AG08395 (cell line): ENCODE measurements at regions not wholly inside any gene's neighbourhood (a gene's known extent, or its start where the extent isn't known, plus 50 kb on each side); places are given as distances from the start of the nearest gene placed in this dataset.
A peak's percentile ranks its signal among the peaks of the same experiment; 100 is the strongest.
"Not testable (repeated sequence)": the region's sequence is repeated elsewhere in the genome, so short reads cannot be mapped to it uniquely, and the experiment has no call there.

Experiments used
- DNase-seq: peaks from one replicate; pipeline ENCODE4 v3.0.0; 2012; ENCODE audit warnings: mixed read lengths, low spot score

DNA sequence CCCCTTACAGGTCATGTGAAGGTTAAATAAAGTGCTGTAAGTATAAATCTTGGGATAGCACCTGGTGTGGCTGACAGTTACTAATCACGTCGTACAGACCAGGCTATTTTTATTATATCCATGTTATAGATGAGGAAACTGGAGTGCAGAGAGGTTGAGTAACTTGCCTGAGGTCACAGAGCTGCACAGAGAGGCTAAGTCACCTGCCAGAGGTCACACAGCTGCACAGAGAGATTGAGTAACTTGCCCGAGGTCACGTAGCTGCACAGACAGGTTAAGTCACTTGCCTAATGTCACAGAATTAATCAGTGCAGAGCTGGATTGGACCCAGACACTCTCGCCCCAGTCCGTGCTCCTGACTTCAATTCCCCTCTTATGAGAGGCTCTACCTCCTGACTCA is 171.5 kb downstream of the NUP210 start:
- no peak for DNase-seq

DNA sequence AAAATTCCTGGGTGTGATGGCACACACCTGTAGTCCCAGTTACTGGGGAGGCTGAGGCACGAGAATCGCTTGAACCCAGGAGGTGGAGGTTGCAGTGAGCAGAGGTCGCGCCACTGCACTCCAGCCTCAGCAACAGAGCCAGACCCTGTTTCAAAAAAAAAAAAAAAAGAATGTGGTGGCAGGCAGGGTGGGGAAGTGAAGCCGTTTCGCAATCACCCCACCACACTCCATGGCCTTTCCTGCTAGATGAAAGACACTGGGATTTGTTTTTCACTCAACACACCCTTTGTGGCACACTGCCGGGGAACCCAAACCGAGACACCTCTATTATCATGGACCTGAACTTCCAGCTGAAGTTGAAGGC is 172.4 kb upstream of the IQSEC1 start:
- no peak for DNase-seq

DNA sequence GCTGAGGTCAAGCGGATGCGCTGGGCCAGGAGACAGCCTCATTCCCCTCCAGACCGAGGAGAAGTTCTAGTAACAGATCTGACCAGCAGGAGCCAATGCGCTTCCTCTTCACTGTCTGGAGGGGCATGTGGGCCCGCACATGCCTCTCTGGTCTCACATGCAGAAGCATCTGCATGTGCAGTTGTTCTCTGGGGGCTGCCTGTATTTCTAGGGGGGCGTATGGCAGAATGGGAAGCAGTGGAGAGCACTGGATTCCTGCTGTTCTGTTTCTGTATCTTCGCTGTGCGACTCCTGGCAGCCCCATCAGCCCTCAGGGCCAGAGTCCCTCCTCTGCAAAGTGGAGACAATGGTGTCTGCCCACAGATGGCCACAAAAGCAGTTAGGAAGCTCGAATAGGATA is 170.4 kb upstream of the IQSEC1 start:
- no peak for DNase-seq

DNA sequence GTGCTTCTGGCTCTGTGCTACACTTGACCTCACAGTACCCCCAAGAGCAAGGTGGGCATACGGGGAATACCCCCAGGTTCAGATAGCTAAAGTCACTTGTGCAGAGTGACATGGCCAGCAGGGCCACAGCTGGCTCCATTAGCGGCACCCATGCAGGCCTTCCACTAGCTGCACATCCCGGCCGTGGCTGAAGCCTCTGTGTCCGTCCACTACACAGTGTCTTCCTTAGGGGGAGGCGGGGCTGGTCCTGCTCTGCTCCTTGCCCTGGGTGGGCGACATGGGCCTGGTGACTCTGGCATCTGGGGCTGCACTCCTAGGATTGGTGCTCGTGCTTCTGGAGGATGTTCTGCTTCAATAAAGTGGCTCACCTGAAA is 169.1 kb upstream of the IQSEC1 start:
- no peak for DNase-seq

DNA sequence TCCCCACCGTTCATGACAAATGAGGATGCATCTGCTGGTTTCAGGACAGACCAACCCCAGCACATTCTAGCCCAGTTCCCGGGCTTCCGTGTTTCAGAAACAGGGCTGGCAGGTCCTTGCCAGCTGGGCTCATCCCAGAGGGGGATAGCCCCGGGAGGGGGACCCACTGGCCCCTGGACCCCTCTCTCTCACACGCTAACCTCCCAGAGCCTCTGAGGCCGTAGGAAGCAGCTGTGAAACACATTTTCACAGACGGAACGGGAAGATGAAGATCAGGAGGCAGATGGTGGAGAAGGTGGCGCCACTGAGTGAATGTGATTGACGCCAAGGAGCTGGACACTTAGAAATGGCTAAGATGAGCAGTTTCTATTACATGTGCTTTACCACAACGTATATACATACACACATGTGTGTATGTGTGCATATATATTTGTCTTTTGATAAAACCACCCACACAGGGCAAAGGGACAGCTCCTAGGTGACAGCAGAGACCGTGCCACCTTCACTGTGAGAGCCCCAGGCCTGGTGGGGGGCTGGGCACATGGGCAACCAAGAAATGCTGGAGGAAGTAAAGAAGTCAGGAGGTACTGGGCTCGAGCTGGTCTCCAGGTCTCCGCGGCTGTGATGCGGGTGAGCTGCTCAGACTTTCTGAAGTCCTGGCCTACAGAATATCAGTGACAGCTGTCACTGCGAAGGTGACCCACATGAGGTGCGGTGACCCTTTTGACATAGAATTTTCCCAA is 168.6 kb upstream of the IQSEC1 start:
- no peak for DNase-seq

DNA sequence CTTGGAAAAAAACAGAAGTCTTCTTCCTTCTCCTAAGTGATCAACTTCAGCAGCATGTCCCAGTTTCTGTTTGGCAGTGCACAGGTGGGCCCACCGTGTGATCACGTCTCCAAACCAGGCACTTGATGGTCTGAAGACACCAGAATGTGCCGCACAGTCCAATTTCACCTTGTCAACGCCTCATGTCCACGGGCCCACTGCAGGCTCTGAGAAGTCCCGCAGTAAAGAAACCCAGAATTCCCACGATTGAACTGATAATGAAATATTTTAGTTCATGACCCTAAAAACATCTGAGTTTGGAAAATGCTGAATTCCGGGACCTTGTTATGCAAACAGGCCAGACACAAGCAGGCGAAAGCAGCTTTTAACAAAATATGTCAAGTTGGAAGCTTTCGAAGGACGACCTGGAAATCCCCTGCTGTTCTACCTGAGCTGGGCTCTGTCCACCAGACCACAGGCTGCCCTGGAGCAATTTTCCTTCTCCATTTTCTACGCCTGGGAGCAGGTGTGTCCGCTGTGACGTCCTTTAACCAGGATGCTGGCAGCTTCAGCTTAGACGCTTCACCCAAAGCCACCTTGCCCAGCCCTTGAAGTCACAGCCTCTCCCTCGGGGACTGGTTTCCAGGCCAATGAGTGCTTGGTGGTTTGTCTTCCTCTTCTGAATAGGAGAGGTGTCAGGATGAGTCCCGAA is 167.8 kb upstream of the IQSEC1 start:
- no peak for DNase-seq

DNA sequence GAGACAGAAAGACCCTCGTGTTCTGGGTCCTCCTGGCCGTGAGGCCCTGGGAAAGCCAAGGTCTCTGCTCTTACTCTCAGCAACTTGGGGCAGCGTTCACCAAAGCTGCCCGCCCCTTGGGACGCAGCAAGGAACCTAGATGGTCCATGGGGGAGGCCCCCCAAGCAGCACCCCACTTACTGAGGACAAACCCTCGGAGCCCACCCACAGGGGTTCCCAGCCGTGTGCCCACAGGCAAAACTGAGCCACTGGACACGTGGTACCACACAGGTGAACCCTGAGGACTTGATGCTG is 166.2 kb upstream of the IQSEC1 start:
- no peak for DNase-seq

DNA sequence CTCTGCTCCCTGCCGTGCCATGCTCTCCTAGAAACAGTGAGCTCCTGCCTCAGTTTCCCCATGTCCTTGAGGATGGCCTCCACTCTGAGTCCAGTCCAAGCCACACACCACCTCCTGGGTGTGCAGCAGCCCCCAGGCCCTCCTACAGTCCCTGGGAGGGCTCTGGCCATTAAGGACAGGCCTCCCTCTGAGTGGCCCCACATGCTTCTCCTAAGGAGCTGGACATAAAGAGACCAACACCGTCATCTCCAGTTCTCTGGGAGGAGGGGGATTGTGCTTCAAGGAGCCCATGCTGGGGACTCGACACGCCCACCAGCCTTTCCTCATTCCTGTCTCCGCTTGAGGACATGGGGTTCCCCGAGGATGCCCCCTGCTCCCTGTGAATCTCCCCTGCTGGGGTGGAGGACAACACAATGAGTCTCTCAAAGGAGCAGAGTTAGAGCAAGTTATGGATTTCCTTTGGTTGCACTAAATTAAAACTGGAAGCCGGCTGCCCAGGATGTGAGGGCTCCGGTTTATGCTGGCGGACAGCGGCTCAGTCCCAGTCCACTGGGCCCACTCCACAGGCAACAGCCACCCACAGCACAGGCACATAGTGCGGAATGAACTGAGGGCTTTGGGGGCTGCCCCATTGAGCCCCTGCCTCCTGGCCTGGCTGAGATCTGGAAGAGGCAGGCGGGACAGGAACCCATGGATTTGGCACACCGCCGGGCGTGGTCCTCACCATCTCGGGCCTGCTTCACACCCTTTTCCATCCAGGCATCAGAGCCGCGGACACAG is 165.6 kb upstream of the IQSEC1 start:
- no peak for DNase-seq

DNA sequence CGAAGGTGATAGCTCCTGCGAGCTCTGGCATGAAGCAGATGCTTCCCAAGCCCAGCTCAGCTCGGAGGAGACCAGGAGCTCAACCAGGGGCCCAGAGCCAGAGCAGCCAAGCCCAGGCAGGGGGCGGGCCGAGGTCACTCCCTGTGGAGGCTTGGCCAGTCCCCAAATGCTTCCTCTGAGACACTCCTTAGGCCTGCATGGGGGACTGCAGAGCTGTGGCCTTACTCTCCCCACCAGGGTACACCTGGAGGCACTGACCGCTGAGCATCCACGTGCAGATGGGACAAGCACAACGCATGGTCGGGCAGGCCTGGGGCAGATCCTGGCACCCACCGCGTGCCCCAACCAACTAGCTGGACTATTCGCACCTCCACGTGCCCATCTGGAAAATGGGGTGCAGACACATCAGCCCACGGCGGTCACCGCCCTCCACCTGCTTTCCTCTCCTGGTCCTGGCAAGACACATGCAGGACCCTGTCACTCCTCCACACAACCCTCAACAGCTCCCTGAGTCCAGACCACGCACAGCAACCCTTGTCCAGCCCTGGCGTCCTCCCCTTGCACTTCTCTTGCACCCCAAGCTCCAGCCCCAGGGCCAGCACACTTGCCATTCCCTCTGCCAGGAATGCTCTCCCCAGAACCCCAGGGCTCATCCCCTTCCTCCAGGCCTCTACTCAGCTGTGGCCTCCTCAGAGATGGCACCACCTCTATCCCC is 164.7 kb upstream of the IQSEC1 start:
- no peak for DNase-seq

DNA sequence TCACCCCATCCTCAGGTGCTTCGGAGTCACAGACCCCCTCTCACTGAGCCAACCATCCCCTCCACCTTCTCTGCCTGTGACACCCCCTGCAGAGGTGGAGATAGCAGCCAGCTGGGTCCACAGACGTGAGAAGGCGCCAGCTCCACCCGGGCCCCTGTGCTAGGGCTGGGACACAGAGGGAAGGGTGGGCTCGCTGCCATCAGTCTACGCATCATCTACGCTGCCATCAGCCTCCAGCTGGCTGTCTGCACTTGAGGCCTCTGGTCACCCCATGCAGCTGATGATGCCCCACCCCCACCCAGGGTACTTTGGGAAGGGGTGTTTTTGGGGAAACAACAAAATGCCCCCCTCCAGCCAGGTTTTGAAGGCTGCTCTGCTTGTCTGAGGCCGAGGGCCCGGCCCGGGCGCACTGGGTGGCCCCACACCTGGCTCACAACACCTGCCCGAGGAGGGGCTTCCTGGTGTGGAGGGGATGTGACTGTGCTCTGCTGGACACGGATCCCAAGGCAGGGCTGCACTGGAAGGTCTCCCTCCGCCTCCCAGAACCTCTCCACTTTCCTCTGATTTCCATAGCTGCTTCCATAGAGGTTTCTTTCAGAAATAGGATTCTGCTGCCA is 163.4 kb upstream of the IQSEC1 start:
- DNase-seq, result no peak

DNA sequence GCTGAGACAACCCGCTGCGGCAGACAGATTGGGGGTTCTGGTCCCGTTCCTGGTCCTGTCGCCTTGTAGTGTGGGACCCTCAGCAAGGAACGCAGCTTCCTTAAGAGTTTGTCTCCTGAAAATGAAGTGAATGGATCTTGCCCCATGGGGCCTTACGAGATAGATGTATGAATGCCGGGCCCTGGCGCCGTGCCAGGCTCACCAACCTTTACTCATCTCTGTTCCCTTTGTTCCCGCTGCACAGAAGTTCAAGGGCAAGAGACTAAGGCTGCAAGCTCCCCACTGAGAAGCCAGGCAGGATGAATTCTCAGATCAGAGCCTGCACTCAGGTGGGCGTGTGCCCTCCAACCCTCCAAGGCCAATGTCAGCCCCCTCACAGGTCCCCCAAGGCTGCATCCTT is 162.7 kb upstream of the IQSEC1 start:
- no peak for DNase-seq

DNA sequence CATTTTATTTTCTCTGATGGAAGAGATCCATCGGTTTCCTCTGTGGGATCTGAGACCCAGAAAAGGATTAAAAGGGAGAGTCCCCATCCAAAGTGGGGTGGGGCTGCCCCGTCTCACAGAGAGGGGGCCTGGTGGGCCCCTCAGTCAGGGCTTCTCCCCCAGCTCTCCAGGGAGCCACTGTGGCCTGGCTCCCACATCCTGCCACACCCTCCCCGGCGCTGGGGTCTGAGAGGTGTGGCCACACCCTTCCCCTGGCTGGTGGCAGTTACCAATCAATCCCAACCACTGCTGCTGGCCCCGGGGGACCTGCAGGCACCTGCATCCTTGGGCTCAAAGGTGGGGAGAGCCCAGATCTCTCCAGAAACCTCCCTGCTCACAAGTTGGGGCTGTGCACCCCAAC is 161.8 kb upstream of the IQSEC1 start:
- DNase-seq, result no peak

DNA sequence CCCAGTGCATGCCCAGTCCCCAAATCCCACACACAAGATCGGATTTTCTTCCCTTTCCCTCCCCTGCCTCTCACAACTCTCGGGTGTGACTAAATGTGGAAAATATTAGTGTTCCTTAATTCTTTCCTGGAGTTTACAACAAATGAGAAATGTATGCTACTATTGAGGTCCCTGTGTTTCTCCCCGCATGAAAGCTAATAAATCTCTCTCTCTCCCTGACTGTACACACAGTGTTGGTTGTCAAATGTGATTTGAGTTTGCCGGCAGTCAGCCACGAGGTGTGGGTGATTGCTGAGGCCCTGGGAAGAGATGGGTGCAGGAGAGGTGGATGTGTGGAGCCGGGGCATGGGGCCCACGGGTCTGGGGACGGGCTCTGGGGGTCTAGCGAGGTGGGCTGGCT is 161.4 kb upstream of the IQSEC1 start:
- DNase-seq, result no peak

DNA sequence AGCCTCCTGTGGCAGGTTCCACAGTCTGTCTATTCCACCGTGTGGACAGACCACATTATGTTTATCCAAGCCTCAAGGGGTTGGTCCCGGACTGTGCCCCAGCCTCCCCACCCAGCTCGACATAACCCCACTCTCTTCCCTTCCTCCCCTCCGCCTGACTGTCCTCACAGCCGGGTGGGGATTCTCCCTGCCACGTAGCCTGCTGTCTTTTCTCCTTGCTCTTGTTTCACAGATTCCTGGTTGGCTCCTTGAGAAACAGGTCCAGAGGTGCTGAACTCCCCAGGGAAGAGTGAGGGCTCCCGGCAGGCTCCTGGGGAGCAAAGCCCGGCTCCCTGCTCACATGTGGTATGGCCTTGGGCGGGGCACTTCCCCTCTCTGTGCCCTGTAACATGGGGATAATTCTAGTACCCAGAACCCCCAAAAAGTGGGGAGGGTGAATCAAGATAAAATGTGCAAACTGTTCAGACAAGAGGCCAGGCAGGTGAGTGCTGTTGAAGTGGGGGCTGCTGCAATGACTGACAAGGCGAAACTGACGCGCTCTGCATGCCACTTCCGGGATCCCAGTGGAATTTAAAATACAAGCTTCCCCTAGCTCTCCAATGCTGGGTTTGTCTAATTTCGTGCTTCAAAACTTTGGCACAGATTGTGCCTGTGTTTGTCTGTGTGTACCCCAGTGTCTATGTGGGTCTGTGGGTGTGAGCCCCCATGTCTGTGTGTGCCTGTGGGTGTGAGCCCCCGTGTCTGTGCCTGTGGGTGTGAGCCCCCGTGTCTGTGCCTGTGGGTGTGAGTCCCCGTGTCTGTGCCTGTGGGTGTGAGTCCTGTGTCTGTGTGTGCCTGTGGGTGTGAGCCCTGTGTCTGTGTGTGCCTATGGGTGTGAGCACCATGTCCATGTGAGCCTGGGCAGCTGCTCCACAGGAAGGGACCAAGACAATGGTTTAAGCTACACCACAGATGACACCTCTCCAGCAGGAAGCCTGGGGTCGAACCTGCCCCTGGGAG is 160.6 kb upstream of the IQSEC1 start:
- no peak for DNase-seq

DNA sequence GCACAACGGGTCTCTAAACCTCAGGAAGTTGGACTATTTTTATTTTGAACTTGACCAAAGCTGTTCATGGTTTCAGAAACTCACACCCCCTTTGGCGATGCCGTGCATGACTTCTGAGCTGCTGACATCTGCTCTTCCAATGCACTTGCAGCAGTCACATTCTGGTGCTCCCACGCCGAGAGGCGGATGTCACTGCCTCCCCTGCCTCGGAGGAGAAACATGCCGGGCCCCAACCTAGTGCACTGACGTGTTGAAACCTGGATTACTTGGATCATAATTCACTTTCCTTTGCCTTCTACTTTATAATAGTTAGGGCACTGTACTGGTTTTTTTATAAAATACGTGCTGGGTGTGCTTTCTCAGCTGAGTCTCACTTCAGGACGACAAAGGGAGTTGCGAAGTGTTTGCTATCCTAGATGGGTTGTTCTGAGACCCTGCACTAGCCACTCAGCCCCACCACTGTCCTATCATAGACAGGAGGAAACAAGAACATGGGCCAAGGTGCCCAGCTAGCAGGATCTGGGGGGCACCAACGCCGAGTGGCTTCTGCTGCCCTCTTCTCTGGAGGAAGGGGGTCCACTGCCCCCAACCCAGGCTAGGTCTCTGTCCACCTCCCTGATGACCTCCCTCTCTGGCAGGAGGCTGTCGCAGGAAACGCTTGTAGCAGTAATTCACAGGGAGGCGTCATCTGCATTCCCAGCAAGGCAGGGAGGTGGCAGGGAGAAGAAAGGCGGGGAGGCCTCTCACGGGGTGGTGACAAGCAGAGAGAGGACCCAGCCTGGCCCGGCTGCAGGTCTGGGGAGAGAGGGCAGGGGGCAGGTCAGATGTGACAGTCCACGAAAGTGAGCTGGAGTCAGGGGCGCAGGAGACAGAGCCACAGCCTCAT is 158.8 kb upstream of the IQSEC1 start:
- no peak for DNase-seq

DNA sequence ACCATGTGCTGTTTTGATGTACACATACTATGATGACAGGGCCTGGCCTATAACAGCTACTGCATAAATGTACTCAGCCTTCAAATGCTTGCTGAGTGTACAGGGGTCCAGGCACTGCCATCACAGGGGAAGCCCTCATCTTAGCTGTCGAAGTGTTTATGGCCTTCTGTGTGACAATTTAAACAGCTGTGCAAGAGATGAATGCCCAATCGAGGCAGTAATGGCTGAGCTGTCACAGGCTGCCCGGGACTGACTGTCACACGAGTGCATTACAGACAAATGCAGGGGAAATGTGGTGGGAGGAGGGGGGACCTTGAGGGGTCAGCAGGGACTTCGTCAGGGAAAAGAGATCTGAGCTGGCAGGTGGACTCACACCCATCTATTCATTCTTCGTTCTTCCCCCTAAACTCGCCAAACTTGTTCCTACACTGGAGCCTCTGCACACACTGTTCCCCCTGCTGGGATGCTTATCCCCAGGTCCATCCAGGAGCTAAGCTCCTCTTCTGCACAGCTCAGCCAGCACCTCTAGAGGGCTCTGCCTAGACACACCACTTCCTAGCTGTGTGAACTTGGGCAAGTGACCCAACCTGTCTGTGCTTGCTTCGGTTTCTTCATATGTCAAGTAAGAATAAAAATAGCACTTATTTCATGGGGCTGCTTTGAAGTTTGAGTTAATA is 156.2 kb upstream of the IQSEC1 start:
- DNase-seq, result peak; percentile 29

DNA sequence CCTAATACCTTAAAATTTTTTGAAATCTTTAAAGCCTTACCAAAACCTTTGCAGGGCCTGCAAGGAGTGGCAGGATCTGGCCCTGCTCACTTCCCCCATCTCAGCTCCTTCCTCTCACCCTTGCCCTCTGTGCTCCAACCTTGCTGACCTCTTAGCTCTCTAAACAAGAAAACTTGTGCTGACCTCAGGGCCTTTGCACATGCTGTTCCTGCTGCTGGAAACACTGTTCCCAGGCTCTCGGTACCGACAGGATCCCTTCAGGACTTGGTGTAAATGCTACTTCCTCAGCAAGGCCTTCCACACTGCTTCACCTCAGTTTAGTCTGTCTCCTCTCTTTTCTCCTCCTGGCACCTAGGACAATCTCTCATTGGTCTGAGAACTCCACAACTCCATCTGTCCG is 155.4 kb upstream of the IQSEC1 start:
- no peak for DNase-seq

DNA sequence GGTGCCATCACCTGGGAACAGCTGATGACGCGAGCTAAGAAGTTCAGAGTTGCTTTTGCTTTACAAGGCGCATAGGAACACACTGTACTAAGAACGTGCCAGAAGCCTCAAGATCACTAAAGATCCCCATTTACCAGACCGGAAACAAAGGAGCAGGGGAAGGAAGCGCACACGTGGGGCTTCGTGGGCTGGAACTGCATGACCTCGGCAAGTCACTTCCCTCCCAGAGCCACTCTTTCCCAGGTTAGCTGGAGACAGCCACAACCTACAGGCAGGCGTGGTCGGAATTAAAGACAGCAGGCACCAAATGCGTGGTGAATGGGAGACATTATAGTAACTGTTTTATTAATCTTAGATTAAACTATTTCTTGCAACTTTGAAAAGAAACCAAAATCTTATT is 154.9 kb upstream of the IQSEC1 start:
- DNase-seq, result not testable (repeated sequence)

DNA sequence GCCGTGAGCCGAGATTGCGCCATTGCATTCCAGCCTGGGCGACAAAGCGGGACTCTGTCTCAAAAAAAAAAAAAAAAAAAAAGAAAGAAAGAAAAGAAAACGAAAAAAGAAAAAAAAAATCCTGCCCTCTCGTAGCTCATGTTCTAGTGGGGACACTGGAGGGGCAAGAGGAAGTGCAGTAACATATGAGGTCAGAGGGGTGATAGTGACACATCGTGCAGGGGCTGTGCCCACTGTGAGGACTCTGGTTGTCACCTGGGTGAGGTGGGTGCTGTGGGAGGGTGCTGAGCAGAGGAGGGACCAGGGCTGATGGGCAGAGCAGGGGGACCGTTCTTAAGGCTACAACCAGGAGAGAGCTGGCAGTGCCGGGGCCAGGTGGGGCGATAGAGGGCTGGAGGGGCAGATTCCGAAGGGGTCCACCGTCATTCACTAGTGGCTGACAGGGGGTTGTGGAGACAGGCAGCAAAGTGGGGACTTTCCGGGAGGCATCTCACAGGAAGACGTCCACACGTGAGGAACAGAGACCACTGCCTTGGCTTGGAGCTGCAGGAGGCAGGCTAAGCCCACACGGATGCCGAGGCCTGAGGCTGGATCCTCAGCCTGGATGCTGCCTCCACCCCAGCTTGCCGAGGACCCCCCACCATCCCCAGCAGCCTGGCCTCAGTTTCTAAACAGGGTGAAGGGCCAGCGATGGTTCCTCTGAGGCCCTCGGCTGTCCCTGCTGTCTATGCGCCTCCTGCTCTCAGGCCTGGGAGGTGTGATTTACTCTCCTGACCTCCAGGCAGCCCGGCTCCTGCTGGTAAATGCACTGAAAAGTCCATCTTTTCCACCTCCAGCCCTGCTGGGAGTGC is 154.3 kb upstream of the IQSEC1 start:
- DNase-seq, result no peak
